K562 (cell line): ENCODE measurements at regions not wholly inside any gene's neighbourhood (a gene's known extent, or its start where the extent isn't known, plus 50 kb on each side); places are given as distances from the start of the nearest gene placed in this dataset.

Experiments used
- ATAC-seq: fragments of 200-7000 bp; cut with Tn5 transposase; 3 replicates; pipeline ENCODE4 v1.9.1; 2020; ENCODE audit warnings: moderate library complexity
- BruUV-seq: library from RNA; stranded (reverse); fragments of 400-500 nt; replicated peaks from 2 replicates; lab custom pipeline; 2021; lab: Mats Ljungman, UMichigan
- CTCF ChIA-PET: fragments of 300-600 bp; formaldehyde crosslinking; extraction: SDS; loops from one replicate; lab custom pipeline; 2021; ENCODE audit warnings: low intra/inter-chr PET ratio; lab: Yijun Ruan, JAX
- POLR2A ChIA-PET: fragments of 300-600, 350-650 bp; sonication (Branson Sonifier 250); formaldehyde crosslinking; extraction: SDS; loops from one replicate; lab custom pipeline; 2021; ENCODE audit warnings: antibody characterized with exemption, inconsistent platforms; lab: Yijun Ruan, JAX
- DNase-seq, 4 experiments: peaks; one replicate each; pipeline versions ENCODE4 v3.0.0 to v3.0.0-alpha.2; 2011 to 2018; ENCODE audit warnings: low spot score in 3 of 4, mixed read lengths in 3 of 4; ENCODE audit errors: extremely low read depth in 1 of 4
- FAIRE-seq: peaks from 2 replicates; lab custom pipeline; 2011; peaks lifted over from hg19 to GRCh38; lab: Jason Lieb, UNC
- H2AFZ ChIP-seq: 2 replicates; pipeline ENCODE4 v1.6.0; 2011; ENCODE audit warnings: low read depth, low read length, control low read depth, inconsistent platforms
- H3K27ac ChIP-seq: fragments of 200-600 bp; 3 replicates; pipeline ENCODE4 v1.8.0; 2011; ENCODE audit warnings: low read depth, mild to moderate bottlenecking, control low read depth, inconsistent platforms, low read length, moderate library complexity, mixed read lengths; ENCODE audit errors: extremely low read depth
- H3K27me3 ChIP-seq, 2 experiments: fragments of 300-600 bp in 1 of 2; 2 replicates in 1 of 2; 3 replicates in 1 of 2; pipeline versions ENCODE4 v1.6.0 to v1.8.0; 2011; ENCODE audit warnings: inconsistent platforms in 2 of 2, low read length in 2 of 2, mild to moderate bottlenecking in 1 of 2, mixed read lengths in 1 of 2, moderate library complexity in 1 of 2; ENCODE audit not compliant: control insufficient read depth in 2 of 2, insufficient read depth in 2 of 2
- H3K36me3 ChIP-seq: fragments of 300-600 bp; 3 replicates; pipeline ENCODE4 v1.8.0; 2011; ENCODE audit warnings: mild to moderate bottlenecking, low read length, inconsistent platforms; ENCODE audit not compliant: control insufficient read depth, insufficient read depth
- H3K4me1 ChIP-seq, 2 experiments: fragments of 200-600 bp in 1 of 2; replicated peaks in 1 of 2; 2 replicates in 1 of 2; 3 replicates in 1 of 2; pipeline versions ENCODE4 v1.5.1 to v1.8.0; 2011; ENCODE audit warnings: inconsistent platforms in 2 of 2, low read length in 2 of 2, mild to moderate bottlenecking in 1 of 2, mixed read lengths in 1 of 2, moderate library complexity in 1 of 2; ENCODE audit not compliant: control insufficient read depth in 2 of 2, insufficient read depth in 2 of 2
- H3K4me2 ChIP-seq: 2 replicates; pipeline ENCODE4 v1.6.1; 2011; ENCODE audit warnings: low read length, control low read depth, inconsistent platforms, mixed read lengths; ENCODE audit not compliant: insufficient read depth
- H3K4me3 ChIP-seq: fragments of 200-600 bp; sonication (generic), shearing (Covaris generic); 2 replicates; pipeline ENCODE4 v1.5.1; 2016; ENCODE audit warnings: control low read depth, inconsistent platforms
- H3K79me2 ChIP-seq: fragments of 200-600 bp; 3 replicates; pipeline ENCODE4 v1.8.0; 2011; ENCODE audit warnings: low read length, inconsistent platforms; ENCODE audit not compliant: control insufficient read depth, insufficient read depth
- H3K9ac ChIP-seq, 2 experiments: 2 replicates each; pipeline versions ENCODE4 v1.6.0 to v1.6.1; 2011; ENCODE audit warnings: low read depth in 2 of 2, low read length in 2 of 2, control low read depth in 1 of 2, inconsistent platforms in 1 of 2, mild to moderate bottlenecking in 1 of 2, mixed read lengths in 1 of 2; ENCODE audit not compliant: insufficient read depth in 1 of 2
- H3K9me1 ChIP-seq: one replicate; pipeline ENCODE4 v1.6.0; 2011; ENCODE audit warnings: inconsistent platforms, mild to moderate bottlenecking, low read length, moderate library complexity; ENCODE audit not compliant: control insufficient read depth, insufficient read depth
- H3K9me3 ChIP-seq: replicated peaks from 2 replicates; pipeline ENCODE4 v1.5.1; 2011; ENCODE audit warnings: low read depth, low read length, inconsistent platforms; ENCODE audit not compliant: control insufficient read depth, insufficient read depth
- H4K20me1 ChIP-seq: replicated peaks from 2 replicates; pipeline ENCODE4 v1.6.1; 2011; ENCODE audit warnings: low read length, inconsistent platforms, mixed read lengths; ENCODE audit not compliant: control insufficient read depth, insufficient read depth
- AFF4 ChIP-seq: sonication (generic); formaldehyde crosslinking; IDR thresholded peaks from 2 replicates; pipeline ENCODE4 v1.8.0; 2023; ENCODE audit warnings: mild to moderate bottlenecking, missing genetic modification reagents
- CBFB ChIP-seq: sonication (generic); formaldehyde crosslinking; IDR thresholded peaks from 2 replicates; pipeline ENCODE4 v1.4.0; 2020; ENCODE audit warnings: mild to moderate bottlenecking, missing genetic modification reagents
- CEBPB ChIP-seq: fragments of 450-650 bp; IDR thresholded peaks from 2 replicates; pipeline ENCODE4 v1.6.1; 2016; ENCODE audit warnings: missing genetic modification characterization, missing compliant biosample characterization
- HBP1 ChIP-seq: fragments of 450-650 bp; formaldehyde crosslinking; IDR thresholded peaks from 2 replicates; pipeline ENCODE4 v1.4.0; 2022; ENCODE audit warnings: missing genetic modification characterization
- OTX1 ChIP-seq: fragments of 450-650 bp; formaldehyde crosslinking; IDR thresholded peaks from 2 replicates; pipeline ENCODE4 v1.4.0; 2022; ENCODE audit warnings: mild to moderate bottlenecking
- RBM17 ChIP-seq: fragments of 200-400 bp; formaldehyde crosslinking; IDR thresholded peaks from 2 replicates; pipeline ENCODE4 v1.6.1; 2017; ENCODE audit warnings: low read depth, mild to moderate bottlenecking, low read length, borderline replicate concordance
- TEAD2 ChIP-seq: fragments of 450-650 bp; IDR thresholded peaks from 2 replicates; pipeline ENCODE4 v1.6.1; 2016; ENCODE audit warnings: missing genetic modification characterization, control low read depth, missing compliant biosample characterization
- ZNF41 ChIP-seq: fragments of 250-450 bp; sonication (Bioruptor Pico); conservative IDR thresholded peaks from 2 replicates; pipeline ENCODE4 v1.4.0; 2020; ENCODE audit warnings: mild to moderate bottlenecking
- whole genome bisulfite sequencing: fragments of 100-300 bp; shearing (Covaris generic); methylation state at CpG from one replicate; pipeline ENCODE4 v1.1.6; 2016; ENCODE audit warnings: low coverage, mixed read lengths; ENCODE audit not compliant: insufficient coverage; ENCODE audit errors: missing lambda C conversion rate; 5-methylcytosine and 5-hydroxymethylcytosine counted together
- in situ Hi-C: fragments of 300-500 bp; cut with MboI; formaldehyde crosslinking; loops from 4 replicates; pipeline ENCODE4 v1.15.0; 2018; ENCODE audit warnings: inconsistent platforms, mixed read lengths
- intact Hi-C: fragments of 100-400 bp; cut with micrococcal nuclease; formaldehyde crosslinking; loops from 2 replicates; pipeline ENCODE4 v1.14.2; 2022

GRCh38 chr5:88613051-88613450 is 269.9 kb downstream of the MEF2C start (continued):
- no peak for TF ChIP-seq OTX1
- no peak for TF ChIP-seq HBP1 (CRISPR knock-in tag)
- TF ChIP-seq CBFB (CRISPR knock-in tag), result no peak
- peak; percentile 57 for TF ChIP-seq CEBPB (tag)
- no peak for TF ChIP-seq ZNF41
- TF ChIP-seq RBM17, result no peak
- TF ChIP-seq AFF4, result no peak

GRCh38 chr5:88610586-88610985 is 272.4 kb downstream of the MEF2C start:
- ATAC-seq (no peak), FAIRE-seq (no peak), DNase-seq (no peak)
- H3K36me3 ChIP-seq, result no peaks in the 10 kb centered on the region
- no peak overlapping the region for H3K4me2 ChIP-seq
- intact Hi-C loops (no loop called here), in situ Hi-C loops (no loop called here)
- H2AFZ ChIP-seq, result no peak overlapping the region
- H3K9me1 ChIP-seq, result no peaks in the 10 kb centered on the region
- CTCF ChIA-PET, result no interaction called here
- H4K20me1 ChIP-seq, result no peaks in the 10 kb centered on the region
- H3K4me3 ChIP-seq, result no peak overlapping the region
- no peak overlapping the region for H3K9ac ChIP-seq
- BruUV-seq, result no TSS peak
- 0% methylated on average over 3 of the region's 3 CpGs for WGBS
- no peak for TF ChIP-seq TEAD2 (tag)
- H3K4me1 ChIP-seq, result no peaks in the 10 kb centered on the region; a peak in 1 of 5 replicates
- no peaks in the 10 kb centered on the region for H3K79me2 ChIP-seq
- no peak overlapping the region for H3K27ac ChIP-seq
- POLR2A ChIA-PET, result no interaction called here
- no peaks in the 10 kb centered on the region for H3K9me3 ChIP-seq
- no peaks in the 10 kb centered on the region for H3K27me3 ChIP-seq
